H1 (cell line): ENCODE measurements at regions not wholly inside any gene's neighbourhood (a gene's known extent, or its start where the extent isn't known, plus 50 kb on each side); places are given as distances from the start of the nearest gene placed in this dataset.

Source experiments
- CTCF ChIA-PET: fragments of 300-600 bp; sonication (Branson Sonifier 250); formaldehyde crosslinking; loops from one replicate; lab custom pipeline; 2021; ENCODE audit not compliant: partially characterized antibody; lab: Charles Lee
- POLR2A ChIA-PET: fragments of 300-600 bp; sonication (Branson Sonifier 250); formaldehyde crosslinking; loops from one replicate; lab custom pipeline; 2021; ENCODE audit warnings: inconsistent platforms; ENCODE audit not compliant: partially characterized antibody; lab: Charles Lee
- DNase-seq, 2 experiments: peaks; one replicate each; pipeline versions ENCODE4 v3.0.0 to v3.0.0-alpha.2; 2010 to 2022; ENCODE audit warnings: low spot score in 2 of 2, low read depth in 1 of 2, mixed read lengths in 1 of 2
- FAIRE-seq: peaks from 2 replicates; lab custom pipeline; 2011; peaks lifted over from hg19 to GRCh38; lab: Jason Lieb, UNC
- H2AFZ ChIP-seq: 2 replicates; pipeline ENCODE4 v1.8.1; 2012; ENCODE audit warnings: low read length, inconsistent platforms
- H2AK5ac ChIP-seq: 2 replicates; pipeline ENCODE4 v1.6.1; 2013; ENCODE audit warnings: low read depth, low read length
- H2BK120ac ChIP-seq: replicated peaks from 2 replicates; pipeline ENCODE3; 2013; ENCODE audit warnings: low read depth, low read length, inconsistent platforms
- H2BK12ac ChIP-seq: 2 replicates; pipeline ENCODE4 v1.6.1; 2013; ENCODE audit warnings: low read depth, low read length
- H2BK15ac ChIP-seq: 2 replicates; pipeline ENCODE4 v1.6.1; 2013; ENCODE audit warnings: low read length
- H2BK20ac ChIP-seq: 2 replicates; pipeline ENCODE4 v1.6.1; 2013; ENCODE audit warnings: low read length
- H2BK5ac ChIP-seq: 2 replicates; pipeline ENCODE4 v1.6.1; 2013; ENCODE audit warnings: low read depth, low read length
- H3K14ac ChIP-seq: 2 replicates; pipeline ENCODE4 v1.6.1; 2013; ENCODE audit warnings: inconsistent platforms; ENCODE audit not compliant: insufficient read length
- H3K18ac ChIP-seq: 2 replicates; pipeline ENCODE4 v1.6.1; 2013; ENCODE audit warnings: low read length; ENCODE audit errors: extremely low read depth
- H3K23ac ChIP-seq: 2 replicates; pipeline ENCODE4 v1.6.1; 2013; ENCODE audit warnings: inconsistent platforms; ENCODE audit not compliant: insufficient read length
- H3K23me2 ChIP-seq: 2 replicates; pipeline ENCODE4 v1.6.1; 2013; ENCODE audit warnings: low read depth, low read length
- H3K27ac ChIP-seq: 2 replicates; pipeline ENCODE4 v1.6.1; 2011; ENCODE audit warnings: low read depth, low read length, inconsistent platforms
- H3K27me3 ChIP-seq, 4 experiments: replicated peaks in 1 of 4; 1 replicate in 1 of 4; 2 replicates in 3 of 4; pipeline versions ENCODE4 v1.6.1 to v1.8.1; 2011 to 2013; ENCODE audit warnings: low read length in 3 of 4, mild to moderate bottlenecking in 3 of 4, inconsistent platforms in 2 of 4, mixed read lengths in 2 of 4, moderate library complexity in 1 of 4; ENCODE audit not compliant: control insufficient read depth in 3 of 4, insufficient read depth in 3 of 4; ENCODE audit errors: extremely low read depth in 1 of 4
- H3K36me3 ChIP-seq, 4 experiments: 2 replicates each; pipeline versions ENCODE4 v1.6.1 to v1.8.1; 2011 to 2013; ENCODE audit warnings: mild to moderate bottlenecking in 4 of 4, low read length in 3 of 4, moderate library complexity in 2 of 4, control low read depth in 1 of 4, inconsistent platforms in 1 of 4; ENCODE audit not compliant: insufficient read depth in 4 of 4, control insufficient read depth in 2 of 4
- H3K4ac ChIP-seq: replicated peaks from 2 replicates; pipeline ENCODE3; 2013; ENCODE audit warnings: low read length, low read depth, mixed read lengths, inconsistent platforms; ENCODE audit not compliant: insufficient read length
- H3K4me1 ChIP-seq, 4 experiments: replicated peaks in 1 of 4; 1 replicate in 1 of 4; 2 replicates in 3 of 4; pipeline versions ENCODE4 v1.6.1 to v1.8.1; 2011 to 2013; ENCODE audit warnings: low read length in 3 of 4, inconsistent platforms in 2 of 4, mixed read lengths in 1 of 4; ENCODE audit not compliant: insufficient read depth in 4 of 4, control insufficient read depth in 3 of 4
- H3K4me2 ChIP-seq, 2 experiments: 2 replicates each; pipeline versions ENCODE4 v1.6.1 to v1.8.1; 2011 to 2013; ENCODE audit warnings: low read depth in 2 of 2, low read length in 2 of 2, control low read depth in 1 of 2, inconsistent platforms in 1 of 2, mild to moderate bottlenecking in 1 of 2; ENCODE audit not compliant: insufficient read depth in 1 of 2
- H3K4me3 ChIP-seq, 4 experiments: fragments of 200-600, 300-600 bp in 1 of 4; sonication (generic), shearing (Covaris generic), sonication (Bioruptor Twin) in 1 of 4; 2 replicates each; pipeline versions ENCODE4 v1.5.1 to v1.8.1; 2011 to 2016; ENCODE audit warnings: low read length in 4 of 4, low read depth in 3 of 4, control low read depth in 2 of 4, inconsistent platforms in 2 of 4, mild to moderate bottlenecking in 2 of 4, mixed read lengths in 1 of 4, moderate library complexity in 1 of 4; ENCODE audit not compliant: insufficient read depth in 2 of 4; ENCODE audit errors: extremely low read depth in 1 of 4
- H3K56ac ChIP-seq: replicated peaks from 2 replicates; pipeline ENCODE3; 2013; ENCODE audit warnings: low read depth, mild to moderate bottlenecking, mixed read lengths, low read length, inconsistent platforms; ENCODE audit not compliant: insufficient read length
- H3K79me1 ChIP-seq: 2 replicates; pipeline ENCODE4 v1.6.1; 2013; ENCODE audit warnings: low read depth, low read length, control low read depth
- H3K79me2 ChIP-seq, 2 experiments: 2 replicates each; pipeline versions ENCODE4 v1.6.1 to v1.8.1; 2012 to 2013; ENCODE audit warnings: low read length in 2 of 2, mild to moderate bottlenecking in 2 of 2, inconsistent platforms in 1 of 2; ENCODE audit not compliant: insufficient read depth in 2 of 2, control insufficient read depth in 1 of 2
- H3K9ac ChIP-seq, 4 experiments: replicated peaks in 1 of 4; 1 replicate in 1 of 4; 2 replicates in 3 of 4; pipeline versions ENCODE4 v1.6.1 to v1.8.1; 2011 to 2013; ENCODE audit warnings: low read depth in 3 of 4, low read length in 3 of 4, control low read depth in 2 of 4, mild to moderate bottlenecking in 2 of 4, moderate library complexity in 2 of 4, inconsistent platforms in 1 of 4; ENCODE audit errors: extremely low read depth in 1 of 4
- H3K9me3 ChIP-seq, 2 experiments: 2 replicates each; pipeline versions ENCODE4 v1.6.1 to v1.8.1; 2012 to 2013; ENCODE audit warnings: mild to moderate bottlenecking in 2 of 2, moderate library complexity in 2 of 2, control low read depth in 1 of 2, inconsistent platforms in 1 of 2, low read depth in 1 of 2, low read length in 1 of 2, mixed read lengths in 1 of 2; ENCODE audit not compliant: insufficient read depth in 2 of 2
- H4K20me1 ChIP-seq, 2 experiments: replicated peaks in 1 of 2; 2 replicates each; pipeline versions ENCODE3 to v1.8.1; 2011 to 2013; ENCODE audit warnings: inconsistent platforms in 2 of 2, low read length in 2 of 2, mild to moderate bottlenecking in 1 of 2; ENCODE audit not compliant: insufficient read depth in 2 of 2, control insufficient read depth in 1 of 2
- H4K5ac ChIP-seq: 2 replicates; pipeline ENCODE4 v1.6.1; 2013; ENCODE audit warnings: low read length, low read depth, mixed read lengths, inconsistent platforms; ENCODE audit not compliant: insufficient read length
- H4K8ac ChIP-seq: 2 replicates; pipeline ENCODE4 v1.8.0; 2013; ENCODE audit warnings: mild to moderate bottlenecking, moderate library complexity, low read length, inconsistent platforms; ENCODE audit not compliant: insufficient read depth; ENCODE audit errors: extremely low read depth
- H4K91ac ChIP-seq: replicated peaks from 2 replicates; pipeline ENCODE3; 2013; ENCODE audit warnings: low read length, mixed read lengths, inconsistent platforms; ENCODE audit not compliant: insufficient read length
- BRCA1 ChIP-seq: IDR thresholded peaks from 2 replicates; pipeline ENCODE4 v1.6.1; 2012; ENCODE audit warnings: low read depth, low read length, improper control_type of control experiment
- CBX8 ChIP-seq: fragments of 300-800, 300-1000 bp; sonication (generic); IDR thresholded peaks from 2 replicates; pipeline ENCODE4 v1.7.1; 2016; ENCODE audit warnings: low read depth, low read length, borderline replicate concordance
- CEBPB ChIP-seq: IDR thresholded peaks from 2 replicates; pipeline ENCODE4 v1.6.1; 2012; ENCODE audit warnings: low read depth, low read length
- GTF2F1 ChIP-seq: IDR thresholded peaks from 2 replicates; pipeline ENCODE4 v1.6.1; 2012; ENCODE audit warnings: low read depth, low read length, improper control_type of control experiment, borderline replicate concordance
- JUN ChIP-seq: IDR thresholded peaks from 2 replicates; pipeline ENCODE4 v1.6.1; 2011; ENCODE audit warnings: low read depth, mild to moderate bottlenecking, improper control_type of control experiment, low read length
- KDM4A ChIP-seq: IDR thresholded peaks from one replicate; pipeline ENCODE4 v1.7.1; 2012; ENCODE audit warnings: low read depth, mild to moderate bottlenecking, moderate library complexity, low read length, inconsistent platforms; ENCODE audit not compliant: severe bottlenecking
- KDM5A ChIP-seq: fragments of 200-600 bp; IDR thresholded peaks from 2 replicates; pipeline ENCODE4 v1.7.1; 2012; ENCODE audit warnings: mild to moderate bottlenecking, low read length, inconsistent platforms, mixed read lengths
- MAFK ChIP-seq: IDR thresholded peaks from 2 replicates; pipeline ENCODE4 v1.6.1; 2012; ENCODE audit warnings: low read depth, mild to moderate bottlenecking, improper control_type of control experiment, low read length
- POLR2A ChIP-seq, 2 experiments: IDR thresholded peaks; 1 replicate in 1 of 2; 2 replicates in 1 of 2; pipeline ENCODE4 v1.6.1; 2011; ENCODE audit warnings: low read depth in 2 of 2, low read length in 2 of 2, mild to moderate bottlenecking in 2 of 2; ENCODE audit errors: control extremely low read depth in 1 of 2
- RNF2 ChIP-seq: fragments of 200-900, 300-1000 bp; sonication (generic); IDR thresholded peaks from 2 replicates; pipeline ENCODE4 v1.7.1; 2016; ENCODE audit warnings: borderline replicate concordance, low read depth, mild to moderate bottlenecking, antibody characterized with exemption, low read length; ENCODE audit not compliant: poor library complexity, severe bottlenecking; ENCODE audit errors: missing control alignments
- SAP30 ChIP-seq: fragments of 300-600 bp; sonication (generic); IDR thresholded peaks from 2 replicates; pipeline ENCODE4 v1.7.1; 2012; ENCODE audit warnings: low read length, moderate library complexity, mild to moderate bottlenecking, inconsistent platforms; ENCODE audit not compliant: insufficient read depth, insufficient replicate concordance
- SP1 ChIP-seq: IDR thresholded peaks from 2 replicates; pipeline ENCODE4 v1.6.1; 2011; ENCODE audit warnings: low read depth, low read length
- ZNF274 ChIP-seq: IDR thresholded peaks from 2 replicates; pipeline ENCODE4 v1.7.0; 2012; ENCODE audit warnings: low read length, borderline replicate concordance; ENCODE audit errors: extremely low read depth
- WGBS, 2 experiments: shearing (Covaris generic) in 1 of 2; methylation state at CpG; one replicate each; pipeline versions ENCODE4 v1.1.6 to v1.1.7; 2013 to 2015; ENCODE audit warnings: low lambda C conversion rate in 2 of 2, mixed read lengths in 2 of 2, inconsistent platforms in 1 of 2, low coverage in 1 of 2, missing lambda C conversion rate in 1 of 2; ENCODE audit not compliant: insufficient replicate concordance in 2 of 2, insufficient coverage in 1 of 2, insufficient read length in 1 of 2; ENCODE audit errors: extremely low coverage in 1 of 2, missing lambda C conversion rate in 1 of 2; 5-methylcytosine and 5-hydroxymethylcytosine counted together
- TF ChIP-seq, protein P1 (sequence below): IDR thresholded peaks from 2 replicates; pipeline ENCODE4 v1.6.1; 2012; ENCODE audit warnings: low read length, inconsistent platforms

DNA sequence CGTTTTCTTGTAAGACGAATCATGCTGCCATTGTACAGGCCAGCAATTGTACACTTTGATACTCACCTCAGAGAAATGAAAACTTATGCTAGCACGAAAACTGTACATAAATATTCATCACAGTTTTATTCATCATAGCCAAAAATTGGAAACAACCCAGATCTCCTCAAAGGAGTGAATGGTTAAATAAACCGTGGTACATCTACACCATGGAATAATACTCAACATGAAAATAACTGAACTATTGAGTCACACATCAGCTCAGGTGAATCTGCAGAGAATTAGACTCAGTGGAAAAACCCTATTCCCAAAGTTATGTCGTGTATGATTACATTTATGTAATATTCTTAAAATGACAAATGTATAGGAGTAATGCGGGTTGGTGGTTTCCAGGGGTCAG is 251.0 kb upstream of the HDAC4 start:
- H3K27ac ChIP-seq: no peak overlapping the region
- DNase-seq (no peak), FAIRE-seq (no peak)
- H2BK20ac ChIP-seq: no peak overlapping the region
- no peak overlapping the region for H3K23ac ChIP-seq
- H2BK12ac ChIP-seq: no peak overlapping the region
- H3K4me3 ChIP-seq: no peak overlapping the region
- H3K14ac ChIP-seq: no peak overlapping the region
- no peak overlapping the region for H3K9ac ChIP-seq
- no peak overlapping the region for H2AK5ac ChIP-seq
- no peak overlapping the region for H2BK15ac ChIP-seq
- WGBS, 2 experiments: 79% methylated on average over 6 of the region's 6 CpGs; no CpG with 5 or more reads in 1 of the 2 experiments
- no peak overlapping the region for H2AFZ ChIP-seq
- no peak overlapping the region for H4K8ac ChIP-seq
- H3K79me2 ChIP-seq: no peaks in the 10 kb centered on the region
- H3K18ac ChIP-seq: no peak overlapping the region
- H2BK120ac ChIP-seq: no peak overlapping the region
- POLR2A ChIA-PET: no interaction called here
- no peaks in the 10 kb centered on the region for H3K4me1 ChIP-seq
- no peak overlapping the region for H4K91ac ChIP-seq
- H3K9me3 ChIP-seq: peaks cover 0 to 3% of the 10 kb centered on the region in 2 experiments; a peak in 1 of 4 replicates
- H3K4me2 ChIP-seq: no peak overlapping the region
- no peaks in the 10 kb centered on the region for H4K20me1 ChIP-seq
- H3K27me3 ChIP-seq: no peaks in the 10 kb centered on the region
- no peak overlapping the region for H3K56ac ChIP-seq
- H3K4ac ChIP-seq: no peak overlapping the region
- no peaks in the 10 kb centered on the region for H3K36me3 ChIP-seq
- H4K5ac ChIP-seq: no peak overlapping the region
- H3K23me2 ChIP-seq: no peaks in the 10 kb centered on the region
- no peak overlapping the region for H2BK5ac ChIP-seq
- no peaks in the 10 kb centered on the region for H3K79me1 ChIP-seq
- CTCF ChIA-PET: no interaction called here
- TF ChIP-seq CBX8 (no peak), RNF2 (no peak), BRCA1 (no peak), SP1 (no peak), SAP30 (no peak), MAFK (no peak), CEBPB (no peak), POLR2A (IDR thresholded peaks at IDR 0.05; ENCODE audit: control extremely low read depth in 1 of 2, low read depth in 2 of 2, low read length in 2 of 2) (no peak), KDM4A (no peak), KDM5A (no peak), JUN (no peak), ZNF274 (no peak), GTF2F1 (no peak)
- TF ChIP-seq, protein P1, sequence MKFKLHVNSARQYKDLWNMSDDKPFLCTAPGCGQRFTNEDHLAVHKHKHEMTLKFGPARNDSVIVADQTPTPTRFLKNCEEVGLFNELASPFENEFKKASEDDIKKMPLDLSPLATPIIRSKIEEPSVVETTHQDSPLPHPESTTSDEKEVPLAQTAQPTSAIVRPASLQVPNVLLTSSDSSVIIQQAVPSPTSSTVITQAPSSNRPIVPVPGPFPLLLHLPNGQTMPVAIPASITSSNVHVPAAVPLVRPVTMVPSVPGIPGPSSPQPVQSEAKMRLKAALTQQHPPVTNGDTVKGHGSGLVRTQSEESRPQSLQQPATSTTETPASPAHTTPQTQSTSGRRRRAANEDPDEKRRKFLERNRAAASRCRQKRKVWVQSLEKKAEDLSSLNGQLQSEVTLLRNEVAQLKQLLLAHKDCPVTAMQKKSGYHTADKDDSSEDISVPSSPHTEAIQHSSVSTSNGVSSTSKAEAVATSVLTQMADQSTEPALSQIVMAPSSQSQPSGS: no peak
